Calu3 (cell line): ENCODE measurements at regions not wholly inside any gene's neighbourhood (a gene's known extent, or its start where the extent isn't known, plus 50 kb on each side); places are given as distances from the start of the nearest gene placed in this dataset.

Experiments
- BruUV-seq: library from RNA; stranded (reverse); fragments of 400-500 nt; replicated peaks from 2 replicates; lab custom pipeline; 2021; lab: Mats Ljungman, UMichigan
- CTCF ChIA-PET: fragments of 300-600 bp; sonication (Branson Sonifier 250); formaldehyde crosslinking; loops from one replicate; lab custom pipeline; 2022; ENCODE audit warnings: antibody characterized with exemption; lab: Charles Lee
- DNase-seq: peaks from one replicate; pipeline ENCODE4 v3.0.0; 2022
- H3K27ac Mint-ChIP-seq: one replicate; pipeline ENCODE4 v1.8.0; 2022; ENCODE audit warnings: mixed read lengths; ENCODE audit not compliant: unreplicated experiment
- H3K27me3 Mint-ChIP-seq: one replicate; pipeline ENCODE4 v1.8.0; 2022; ENCODE audit warnings: mixed read lengths; ENCODE audit not compliant: unreplicated experiment
- H3K36me3 Mint-ChIP-seq: one replicate; pipeline ENCODE4 v1.8.0; 2022; ENCODE audit warnings: mild to moderate bottlenecking, moderate library complexity, mixed read lengths; ENCODE audit not compliant: insufficient read depth, unreplicated experiment
- H3K4me1 Mint-ChIP-seq: one replicate; pipeline ENCODE4 v1.8.0; 2022; ENCODE audit warnings: mild to moderate bottlenecking, low read depth, mixed read lengths; ENCODE audit not compliant: unreplicated experiment
- H3K4me3 Mint-ChIP-seq: one replicate; pipeline ENCODE4 v1.8.0; 2022; ENCODE audit warnings: mild to moderate bottlenecking, low read depth, moderate library complexity, mixed read lengths; ENCODE audit not compliant: unreplicated experiment
- H3K9me3 Mint-ChIP-seq: one replicate; pipeline ENCODE4 v1.8.0; 2022; ENCODE audit warnings: low read depth, mixed read lengths; ENCODE audit not compliant: unreplicated experiment
- intact Hi-C: fragments of 100-400 bp; cut with micrococcal nuclease; formaldehyde crosslinking; loops from one replicate; pipeline ENCODE4 v1.10.0; 2022; ENCODE audit not compliant: unreplicated experiment
- TF ChIP-seq, protein P1 (sequence below): fragments of 200-600 bp; IDR thresholded peaks from one replicate; pipeline ENCODE4 v1.8.0; 2022; ENCODE audit warnings: antibody characterized with exemption; ENCODE audit not compliant: unreplicated experiment

DNA sequence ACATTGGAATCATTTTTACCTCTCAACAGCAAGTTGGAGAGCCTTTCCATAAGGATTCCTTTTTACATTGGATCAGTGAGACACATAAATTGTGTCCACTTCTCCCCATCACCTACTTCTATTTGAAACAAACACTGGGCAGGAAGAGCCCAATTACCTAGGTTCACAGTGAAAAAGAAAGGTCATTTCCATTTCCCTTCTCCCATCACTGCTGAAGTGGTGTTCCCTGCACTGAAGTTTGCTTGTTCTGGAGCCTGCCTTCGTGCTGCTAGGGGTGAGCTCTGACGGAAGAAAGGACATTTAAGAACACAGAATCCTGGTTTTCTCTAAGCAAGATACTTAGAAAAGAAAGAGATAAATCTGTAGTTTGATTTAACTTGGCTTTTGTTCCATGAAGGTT, 123.8 kb upstream of the ZBTB20 start:
- no peak for DNase-seq
- no TSS peak for BruUV-seq
- Mint-ChIP-seq H3K4me3 (no peak overlapping the region), H3K4me1 (no peaks in the 10 kb centered on the region), H3K36me3 (no peaks in the 10 kb centered on the region), H3K27me3 (no peaks in the 10 kb centered on the region), H3K27ac (no peak overlapping the region), H3K9me3 (no peaks in the 10 kb centered on the region)
- CTCF ChIA-PET, result no interaction called here
- intact Hi-C loops, result no loop called here
- TF ChIP-seq, protein P1, sequence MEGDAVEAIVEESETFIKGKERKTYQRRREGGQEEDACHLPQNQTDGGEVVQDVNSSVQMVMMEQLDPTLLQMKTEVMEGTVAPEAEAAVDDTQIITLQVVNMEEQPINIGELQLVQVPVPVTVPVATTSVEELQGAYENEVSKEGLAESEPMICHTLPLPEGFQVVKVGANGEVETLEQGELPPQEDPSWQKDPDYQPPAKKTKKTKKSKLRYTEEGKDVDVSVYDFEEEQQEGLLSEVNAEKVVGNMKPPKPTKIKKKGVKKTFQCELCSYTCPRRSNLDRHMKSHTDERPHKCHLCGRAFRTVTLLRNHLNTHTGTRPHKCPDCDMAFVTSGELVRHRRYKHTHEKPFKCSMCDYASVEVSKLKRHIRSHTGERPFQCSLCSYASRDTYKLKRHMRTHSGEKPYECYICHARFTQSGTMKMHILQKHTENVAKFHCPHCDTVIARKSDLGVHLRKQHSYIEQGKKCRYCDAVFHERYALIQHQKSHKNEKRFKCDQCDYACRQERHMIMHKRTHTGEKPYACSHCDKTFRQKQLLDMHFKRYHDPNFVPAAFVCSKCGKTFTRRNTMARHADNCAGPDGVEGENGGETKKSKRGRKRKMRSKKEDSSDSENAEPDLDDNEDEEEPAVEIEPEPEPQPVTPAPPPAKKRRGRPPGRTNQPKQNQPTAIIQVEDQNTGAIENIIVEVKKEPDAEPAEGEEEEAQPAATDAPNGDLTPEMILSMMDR, result no peak

DNA sequence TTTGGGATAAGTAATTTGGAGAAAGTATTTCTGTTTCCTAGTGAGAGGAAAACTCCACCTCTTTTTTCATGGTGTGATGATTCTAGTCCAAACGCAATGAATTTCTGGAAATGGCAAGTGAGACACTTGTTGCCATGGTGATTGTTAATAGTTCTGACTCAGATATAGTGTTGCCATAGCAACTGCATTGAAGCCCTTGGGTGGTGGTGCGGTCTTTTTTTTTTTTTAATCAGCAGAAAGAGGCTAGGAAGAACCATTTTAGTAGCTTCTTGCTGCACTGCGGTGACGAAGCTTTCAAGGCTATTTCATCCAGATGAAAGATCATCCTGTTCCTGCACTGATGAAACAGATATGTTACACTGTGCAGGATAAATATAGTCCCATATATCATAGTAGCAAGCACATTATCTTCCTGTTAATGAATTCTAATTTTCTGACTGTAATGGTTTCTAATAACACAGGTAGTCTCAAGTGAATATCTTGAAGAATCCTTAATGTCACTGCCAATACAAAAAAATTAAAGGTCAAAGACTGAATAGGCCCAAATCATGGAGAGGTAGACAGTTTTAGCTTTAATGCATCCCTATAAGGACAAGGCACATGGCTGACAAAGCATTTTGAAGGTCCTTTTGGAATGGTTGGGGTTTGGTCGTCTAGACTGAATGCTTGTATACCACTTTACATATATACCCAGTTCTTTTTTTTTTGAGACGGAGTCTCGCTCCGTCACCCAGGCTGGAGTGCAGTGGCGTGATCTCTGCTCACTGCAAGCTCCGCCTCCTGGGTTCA, 125.1 kb upstream of the ZBTB20 start:
- BruUV-seq, result no TSS peak
- no peak overlapping the region for H3K27ac Mint-ChIP-seq
- H3K27me3 Mint-ChIP-seq, result no peaks in the 10 kb centered on the region
- no peak overlapping the region for H3K4me3 Mint-ChIP-seq
- TF ChIP-seq, protein P1, result no peak
- intact Hi-C loops, result no loop called here
- no peaks in the 10 kb centered on the region for H3K4me1 Mint-ChIP-seq
- DNase-seq, result no peak
- CTCF ChIA-PET, result no interaction called here
- H3K36me3 Mint-ChIP-seq, result no peaks in the 10 kb centered on the region
- H3K9me3 Mint-ChIP-seq, result no peaks in the 10 kb centered on the region

DNA sequence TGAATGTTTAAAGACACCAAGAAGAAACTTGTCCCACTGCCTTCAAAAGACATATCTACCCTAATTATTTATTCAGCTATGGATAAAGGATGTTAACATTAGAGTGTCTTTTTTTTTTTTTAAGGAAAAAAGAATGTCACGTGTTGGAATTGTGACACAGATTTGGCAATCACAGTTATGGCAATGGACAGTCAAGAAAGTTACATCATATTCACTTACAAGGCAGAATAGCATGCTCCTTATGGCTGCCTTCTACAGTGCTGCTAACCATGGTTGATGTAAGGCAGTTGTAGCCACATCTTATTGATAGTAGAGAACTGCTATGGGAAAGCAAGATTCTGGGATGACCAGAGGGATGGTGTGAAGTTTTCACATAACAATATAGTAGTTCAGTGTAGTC, 128.8 kb upstream of the ZBTB20 start:
- BruUV-seq, result no TSS peak
- H3K4me3 Mint-ChIP-seq, result no peak overlapping the region
- CTCF ChIA-PET, result no interaction called here
- H3K4me1 Mint-ChIP-seq, result no peaks in the 10 kb centered on the region
- TF ChIP-seq, protein P1, result no peak
- no peaks in the 10 kb centered on the region for H3K9me3 Mint-ChIP-seq
- H3K36me3 Mint-ChIP-seq, result no peaks in the 10 kb centered on the region
- no peak for DNase-seq
- no peak overlapping the region for H3K27ac Mint-ChIP-seq
- intact Hi-C loops, result no loop called here
- no peaks in the 10 kb centered on the region for H3K27me3 Mint-ChIP-seq

DNA sequence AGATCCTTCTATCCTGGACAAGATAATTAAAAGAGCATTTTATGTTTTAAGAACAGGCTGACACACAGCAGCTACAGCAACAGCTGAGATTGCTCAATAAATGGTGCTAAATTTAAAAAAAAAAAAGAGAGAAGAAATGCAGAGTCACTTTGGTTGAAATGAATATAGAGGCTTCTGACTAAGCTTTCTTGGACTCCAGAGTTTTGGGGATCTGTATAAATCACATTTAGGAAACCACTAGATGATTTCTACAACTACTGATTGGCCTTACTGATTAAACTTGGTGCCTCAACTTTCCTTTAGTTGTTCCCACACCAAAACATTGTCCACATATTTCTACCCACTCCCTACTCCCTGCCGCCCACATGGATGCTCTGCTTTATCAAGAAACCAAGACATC, 132.9 kb upstream of the ZBTB20 start:
- TF ChIP-seq, protein P1, result no peak
- BruUV-seq, result no TSS peak
- no peaks in the 10 kb centered on the region for H3K9me3 Mint-ChIP-seq
- H3K4me3 Mint-ChIP-seq, result no peak overlapping the region
- intact Hi-C loops, result no loop called here
- no peaks in the 10 kb centered on the region for H3K27me3 Mint-ChIP-seq
- CTCF ChIA-PET, result no interaction called here
- DNase-seq, result no peak
- no peaks in the 10 kb centered on the region for H3K36me3 Mint-ChIP-seq
- H3K4me1 Mint-ChIP-seq, result no peaks in the 10 kb centered on the region
- H3K27ac Mint-ChIP-seq, result no peak overlapping the region
